ENCODE measurements at regions not wholly inside any gene's neighbourhood (a gene's known extent, or its start where the extent isn't known, plus 50 kb on each side); places are given as distances from the start of the nearest gene placed in this dataset.
A peak's percentile ranks its signal among the peaks of the same experiment; 100 is the strongest.

DNA sequence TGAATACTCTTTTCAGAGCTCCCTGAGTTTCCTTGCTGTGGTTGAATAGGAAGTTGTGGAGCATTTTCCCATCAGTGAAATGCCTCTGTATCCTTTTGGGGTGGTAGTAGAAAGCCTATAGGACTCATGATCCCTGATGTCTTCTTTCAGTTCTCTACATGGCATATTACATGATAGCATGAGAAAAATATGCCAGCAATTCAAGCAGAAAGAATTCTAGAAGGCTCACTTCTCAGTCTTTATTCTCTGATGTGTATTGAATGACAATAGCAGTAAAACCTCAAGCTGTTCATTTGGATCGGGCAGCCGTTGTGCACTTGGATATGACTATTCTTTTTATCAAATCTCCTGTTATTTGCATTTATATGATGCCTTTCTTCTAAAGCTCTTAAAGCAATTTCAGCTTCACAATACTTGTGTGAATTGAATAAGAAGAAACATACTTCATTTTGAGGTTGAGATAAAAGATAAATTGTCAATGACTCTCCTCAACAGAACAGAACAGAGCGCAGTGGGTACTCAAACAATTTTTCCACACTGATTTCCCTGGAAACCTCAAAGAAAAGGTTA lies 251.5 kb upstream of the FBXO33 start:
- no peak for DNase-seq
- Histone ChIP-seq H3T11ph (ENCODE audit: low read length) (no peak overlapping the region), H2AK5ac (ENCODE audit: insufficient read length, low read length) (no peak overlapping the region), H2BK12ac (ENCODE audit: insufficient read length, low read depth, low read length) (no peak overlapping the region), H3K79me1 (ENCODE audit: insufficient read depth, low read depth, low read length, poor library complexity, severe bottlenecking) (no peaks in the 10 kb centered on the region), H3K23me2 (ENCODE audit: insufficient read length, low read depth, low read length, poor library complexity, severe bottlenecking) (no peaks in the 10 kb centered on the region), H3K79me2 (ENCODE audit: insufficient read depth, low read length) (no peaks in the 10 kb centered on the region), H2BK15ac (ENCODE audit: low read depth, low read length) (no peak overlapping the region), H3K9ac (ENCODE audit: extremely low read depth, insufficient read length, low read length) (no peak overlapping the region), H3K27me3 (ENCODE audit: insufficient read depth, low read length) (no peaks in the 10 kb centered on the region), H3K9me3 (ENCODE audit: control insufficient read depth, low read depth, low read length) (no peaks in the 10 kb centered on the region), H4K91ac (ENCODE audit: insufficient read length, low read depth, low read length) (no peak overlapping the region), H4K5ac (ENCODE audit: insufficient read length, low read depth, low read length) (no peak overlapping the region), H4K8ac (replicated peaks; ENCODE audit: insufficient read length, low read depth, low read length) (no peak overlapping the region), H3K4me2 (ENCODE audit: insufficient read depth, insufficient read length, low read length) (no peak overlapping the region), H3K18ac (ENCODE audit: insufficient read length, low read depth, low read length) (no peak overlapping the region), H2AFZ (ENCODE audit: low read length) (no peak overlapping the region), H3K23ac (ENCODE audit: insufficient read length, low read depth, low read length) (no peak overlapping the region), H2BK20ac (ENCODE audit: low read depth, low read length, poor library complexity, severe bottlenecking) (no peak overlapping the region), H3K4me1 (ENCODE audit: insufficient read depth, low read length) (no peaks in the 10 kb centered on the region), H3K56ac (ENCODE audit: insufficient read length, low read depth, low read length) (no peak overlapping the region), H2BK120ac (ENCODE audit: low read depth, low read length, poor library complexity, severe bottlenecking) (no peak overlapping the region), H3K27ac (ENCODE audit: insufficient read length, low read depth, low read length) (no peak overlapping the region), H3K14ac (ENCODE audit: insufficient read depth, low read length) (no peak overlapping the region), H2BK5ac (ENCODE audit: insufficient read length, low read length) (no peak overlapping the region), H4K20me1 (ENCODE audit: control insufficient read depth, insufficient read depth, insufficient read length) (no peaks in the 10 kb centered on the region), H3K4ac (ENCODE audit: low read depth, low read length) (no peak overlapping the region)
- H3K27ac Mint-ChIP-seq: peak overlapping the region; percentile 18 to 76 (median 48); a peak in 2 of 7 replicates
- peaks cover 27 to 28% of the 10 kb centered on the region in 2 experiments for H3K4me1 Mint-ChIP-seq
- H3K27me3 Mint-ChIP-seq (ENCODE audit: low read depth): no peaks in the 10 kb centered on the region
- no peaks in the 10 kb centered on the region for H3K36me3 Mint-ChIP-seq (ENCODE audit: insufficient read depth in 1 of 3, low read depth in 3 of 3)
- TF ChIP-seq, protein P1, sequence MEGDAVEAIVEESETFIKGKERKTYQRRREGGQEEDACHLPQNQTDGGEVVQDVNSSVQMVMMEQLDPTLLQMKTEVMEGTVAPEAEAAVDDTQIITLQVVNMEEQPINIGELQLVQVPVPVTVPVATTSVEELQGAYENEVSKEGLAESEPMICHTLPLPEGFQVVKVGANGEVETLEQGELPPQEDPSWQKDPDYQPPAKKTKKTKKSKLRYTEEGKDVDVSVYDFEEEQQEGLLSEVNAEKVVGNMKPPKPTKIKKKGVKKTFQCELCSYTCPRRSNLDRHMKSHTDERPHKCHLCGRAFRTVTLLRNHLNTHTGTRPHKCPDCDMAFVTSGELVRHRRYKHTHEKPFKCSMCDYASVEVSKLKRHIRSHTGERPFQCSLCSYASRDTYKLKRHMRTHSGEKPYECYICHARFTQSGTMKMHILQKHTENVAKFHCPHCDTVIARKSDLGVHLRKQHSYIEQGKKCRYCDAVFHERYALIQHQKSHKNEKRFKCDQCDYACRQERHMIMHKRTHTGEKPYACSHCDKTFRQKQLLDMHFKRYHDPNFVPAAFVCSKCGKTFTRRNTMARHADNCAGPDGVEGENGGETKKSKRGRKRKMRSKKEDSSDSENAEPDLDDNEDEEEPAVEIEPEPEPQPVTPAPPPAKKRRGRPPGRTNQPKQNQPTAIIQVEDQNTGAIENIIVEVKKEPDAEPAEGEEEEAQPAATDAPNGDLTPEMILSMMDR (conservative IDR thresholded peaks at IDR 0.05): no peak
- no peaks in the 10 kb centered on the region for H3K9me3 Mint-ChIP-seq
- no CpG with 5 or more reads among the region's 3 CpGs for WGBS (ENCODE audit: extremely low coverage, insufficient read length, low lambda C conversion rate)
- H3K4me3 Mint-ChIP-seq: no peak overlapping the region
